ENCODE measurements at regions not wholly inside any gene's neighbourhood (a gene's known extent, or its start where the extent isn't known, plus 50 kb on each side); places are given as distances from the start of the nearest gene placed in this dataset.

- TF ChIP-seq, protein P1, sequence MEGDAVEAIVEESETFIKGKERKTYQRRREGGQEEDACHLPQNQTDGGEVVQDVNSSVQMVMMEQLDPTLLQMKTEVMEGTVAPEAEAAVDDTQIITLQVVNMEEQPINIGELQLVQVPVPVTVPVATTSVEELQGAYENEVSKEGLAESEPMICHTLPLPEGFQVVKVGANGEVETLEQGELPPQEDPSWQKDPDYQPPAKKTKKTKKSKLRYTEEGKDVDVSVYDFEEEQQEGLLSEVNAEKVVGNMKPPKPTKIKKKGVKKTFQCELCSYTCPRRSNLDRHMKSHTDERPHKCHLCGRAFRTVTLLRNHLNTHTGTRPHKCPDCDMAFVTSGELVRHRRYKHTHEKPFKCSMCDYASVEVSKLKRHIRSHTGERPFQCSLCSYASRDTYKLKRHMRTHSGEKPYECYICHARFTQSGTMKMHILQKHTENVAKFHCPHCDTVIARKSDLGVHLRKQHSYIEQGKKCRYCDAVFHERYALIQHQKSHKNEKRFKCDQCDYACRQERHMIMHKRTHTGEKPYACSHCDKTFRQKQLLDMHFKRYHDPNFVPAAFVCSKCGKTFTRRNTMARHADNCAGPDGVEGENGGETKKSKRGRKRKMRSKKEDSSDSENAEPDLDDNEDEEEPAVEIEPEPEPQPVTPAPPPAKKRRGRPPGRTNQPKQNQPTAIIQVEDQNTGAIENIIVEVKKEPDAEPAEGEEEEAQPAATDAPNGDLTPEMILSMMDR (IDR thresholded peaks at IDR 0.05), result no peak
- TF ChIP-seq POLR2AphosphoS5 (IDR thresholded peaks at IDR 0.05) (no peak), POLR2A (IDR thresholded peaks at IDR 0.05) (no peak), EP300 (IDR thresholded peaks at IDR 0.05) (no peak)
Observed at GRCh38 chr4:60195256-60195655, 1004.9 kb upstream of the ADGRL3 start.

All from upper lobe of left lung (tissue), 4 donors.